HCT116 (cell line): ENCODE measurements at regions not wholly inside any gene's neighbourhood (a gene's known extent, or its start where the extent isn't known, plus 50 kb on each side); places are given as distances from the start of the nearest gene placed in this dataset.
A peak's percentile ranks its signal among the peaks of the same experiment; 100 is the strongest.

Experiments
- ATAC-seq: fragments of 200-7000 bp; cut with Tn5 transposase; 2 replicates; pipeline ENCODE4 v1.9.1; 2020; ENCODE audit warnings: mild to moderate bottlenecking, moderate library complexity
- BruUV-seq: library from RNA; stranded (reverse); fragments of 400-500 nt; replicated peaks from 2 replicates; lab custom pipeline; 2021; lab: Mats Ljungman, UMichigan
- CTCF ChIA-PET: fragments of 300-600 bp; sonication (Branson Sonifier 250); formaldehyde crosslinking; loops from one replicate; lab custom pipeline; 2021; ENCODE audit warnings: antibody characterized with exemption; lab: Charles Lee
- POLR2A ChIA-PET: fragments of 300-600, 350-600 bp; sonication (Branson Sonifier 250); formaldehyde crosslinking; loops from one replicate; lab custom pipeline; 2021; ENCODE audit warnings: antibody characterized with exemption; lab: Charles Lee
- RAD21 ChIA-PET, 2 experiments: fragments of 300-600 bp; sonication (Branson Sonifier 250); formaldehyde crosslinking; loops; one replicate each; lab custom pipeline; 2023; ENCODE audit warnings: low total read pairs in 2 of 2; ENCODE audit not compliant: uncharacterized antibody in 2 of 2, unreplicated experiment in 2 of 2, low non-redundant PET in 1 of 2; lab: Charles Lee
- DNase-seq: peaks from one replicate; pipeline ENCODE4 v3.0.0-alpha.2; 2010; ENCODE audit warnings: low read depth, low spot score
- H2AFZ ChIP-seq: fragments of 200-600 bp; shearing (Covaris generic), sonication (generic); 2 replicates; pipeline ENCODE4 v1.6.1; 2017; ENCODE audit warnings: low read depth, mixed run types, mixed read lengths, antibody characterized with exemption, low read length; ENCODE audit not compliant: poor library complexity, severe bottlenecking
- H3K27ac ChIP-seq: 2 replicates; pipeline ENCODE4 v1.5.1; 2012; ENCODE audit warnings: low read depth, low read length
- H3K27me3 ChIP-seq: fragments of 200-600 bp; sonication (generic); 2 replicates; pipeline ENCODE4 v1.6.1; 2016; ENCODE audit warnings: mixed run types, low read length, mixed read lengths; ENCODE audit not compliant: insufficient read depth
- H3K36me3 ChIP-seq, 2 experiments: fragments of 200-500 bp in 1 of 2; fragments of 200-600 bp in 1 of 2; sonication (Bioruptor generic) in 1 of 2; sonication (generic) in 1 of 2; 2 replicates each; pipeline versions ENCODE4 v1.5.1 to v1.6.1; 2014 to 2016; ENCODE audit warnings: low read length in 2 of 2, inconsistent platforms in 1 of 2, mixed read lengths in 1 of 2, mixed run types in 1 of 2; ENCODE audit not compliant: insufficient read depth in 2 of 2, control insufficient read depth in 1 of 2
- H3K4me1 ChIP-seq, 2 experiments: fragments of 200-600 bp in 1 of 2; sonication (generic) in 1 of 2; 2 replicates each; pipeline versions ENCODE4 v1.5.1 to v1.6.1; 2012 to 2017; ENCODE audit warnings: low read length in 2 of 2, inconsistent platforms in 1 of 2, mild to moderate bottlenecking in 1 of 2, mixed read lengths in 1 of 2, mixed run types in 1 of 2, moderate library complexity in 1 of 2; ENCODE audit not compliant: insufficient read depth in 2 of 2, control insufficient read depth in 1 of 2
- H3K4me2 ChIP-seq: fragments of 200-600 bp; sonication (generic); 2 replicates; pipeline ENCODE4 v1.6.1; 2017; ENCODE audit warnings: mixed run types, low read length, mixed read lengths
- H3K4me3 ChIP-seq, 2 experiments: fragments of 200-600 bp in 1 of 2; sonication (generic) in 1 of 2; replicated peaks in 1 of 2; 2 replicates each; pipeline ENCODE4 v1.5.1; 2011 to 2016; ENCODE audit warnings: low read length in 2 of 2, control low read depth in 1 of 2, low read depth in 1 of 2, mild to moderate bottlenecking in 1 of 2, mixed read lengths in 1 of 2, mixed run types in 1 of 2
- H3K79me2 ChIP-seq: fragments of 200-600 bp; sonication (generic); 2 replicates; pipeline ENCODE4 v1.6.1; 2017; ENCODE audit warnings: mild to moderate bottlenecking, mixed run types, low read length, moderate library complexity, mixed read lengths; ENCODE audit not compliant: insufficient read depth
- H3K9ac ChIP-seq: fragments of 200-600 bp; sonication (generic); 2 replicates; pipeline ENCODE4 v1.6.1; 2016; ENCODE audit warnings: low read length, mixed read lengths
- H3K9me2 ChIP-seq: fragments of 200-600 bp; sonication (generic), shearing (Covaris generic); 2 replicates; pipeline ENCODE4 v1.6.1; 2017; ENCODE audit warnings: mixed run types, mild to moderate bottlenecking, moderate library complexity; ENCODE audit not compliant: insufficient read depth
- H3K9me3 ChIP-seq, 2 experiments: fragments of 200-500 bp in 1 of 2; fragments of 200-600 bp in 1 of 2; sonication (Bioruptor generic) in 1 of 2; sonication (generic) in 1 of 2; 2 replicates each; pipeline ENCODE4 v1.6.1; 2014 to 2017; ENCODE audit warnings: low read length in 2 of 2, mixed read lengths in 2 of 2, inconsistent platforms in 1 of 2, low read depth in 1 of 2, mild to moderate bottlenecking in 1 of 2, mixed run types in 1 of 2, moderate library complexity in 1 of 2; ENCODE audit not compliant: control insufficient read depth in 1 of 2, insufficient read depth in 1 of 2
- H4K20me1 ChIP-seq: fragments of 200-600 bp; sonication (generic), shearing (Covaris generic); 2 replicates; pipeline ENCODE4 v1.6.1; 2017; ENCODE audit warnings: mixed run types, mild to moderate bottlenecking, moderate library complexity; ENCODE audit not compliant: insufficient read depth
- CBX3 ChIP-seq: IDR thresholded peaks from 2 replicates; pipeline ENCODE4 v1.6.1; 2012; ENCODE audit warnings: low read depth
- CEBPB ChIP-seq: IDR thresholded peaks from 2 replicates; pipeline ENCODE4 v1.6.1; 2012; ENCODE audit warnings: low read depth
- CTCF ChIP-seq, 3 experiments: fragments of 200-600 bp in 1 of 3; sonication (generic) in 1 of 3; IDR thresholded peaks in 2 of 3; conservative IDR thresholded peaks in 1 of 3; 2 replicates each; pipeline ENCODE4 v1.5.1; 2012 to 2017; ENCODE audit warnings: low read depth in 2 of 3, low read length in 2 of 3, antibody characterized with exemption in 1 of 3, borderline replicate concordance in 1 of 3, control low read depth in 1 of 3, mild to moderate bottlenecking in 1 of 3, mixed read lengths in 1 of 3, mixed run types in 1 of 3, moderate library complexity in 1 of 3; ENCODE audit not compliant: insufficient read depth in 1 of 3
- EGR1 ChIP-seq: IDR thresholded peaks from 2 replicates; pipeline ENCODE4 v1.6.1; 2012; ENCODE audit warnings: low read depth
- ELF1 ChIP-seq: IDR thresholded peaks from 2 replicates; pipeline ENCODE4 v1.6.1; 2012; ENCODE audit warnings: low read depth, borderline replicate concordance
- EZH2 ChIP-seq: fragments of 200-600 bp; sonication (generic); IDR thresholded peaks from 2 replicates; pipeline ENCODE4 v1.6.1; 2017; ENCODE audit warnings: antibody characterized with exemption, mixed run types
- EZH2phosphoT487 ChIP-seq: fragments of 200-600 bp; IDR thresholded peaks from 2 replicates; pipeline ENCODE4 v1.6.1; 2018; ENCODE audit warnings: antibody characterized with exemption, borderline replicate concordance
- FOSL1 ChIP-seq: IDR thresholded peaks from 2 replicates; pipeline ENCODE4 v1.6.1; 2012; ENCODE audit warnings: low read depth
- JUND ChIP-seq: IDR thresholded peaks from 2 replicates; pipeline ENCODE4 v1.6.1; 2012
- POLR2A ChIP-seq: IDR thresholded peaks from 2 replicates; pipeline ENCODE4 v1.7.0; 2011; ENCODE audit warnings: borderline replicate concordance; ENCODE audit not compliant: insufficient read depth, insufficient read length; ENCODE audit errors: extremely low read depth
- POLR2AphosphoS5 ChIP-seq: IDR thresholded peaks from 2 replicates; pipeline ENCODE4 v1.6.1; 2011; ENCODE audit warnings: mild to moderate bottlenecking, low read depth, low read length, moderate library complexity
- RAD21 ChIP-seq: IDR thresholded peaks from 2 replicates; pipeline ENCODE4 v1.6.1; 2012; ENCODE audit warnings: low read depth, mild to moderate bottlenecking
- SIN3A ChIP-seq: IDR thresholded peaks from 2 replicates; pipeline ENCODE4 v1.6.1; 2012; ENCODE audit warnings: low read depth
- SP1 ChIP-seq: IDR thresholded peaks from 2 replicates; pipeline ENCODE4 v1.6.1; 2012; ENCODE audit warnings: low read depth
- SRF ChIP-seq: IDR thresholded peaks from 2 replicates; pipeline ENCODE4 v1.6.1; 2012; ENCODE audit warnings: low read depth
- TCF7L2 ChIP-seq: IDR thresholded peaks from 2 replicates; pipeline ENCODE4 v1.7.0; 2011; ENCODE audit warnings: borderline replicate concordance, inconsistent platforms; ENCODE audit not compliant: insufficient read depth, insufficient read length; ENCODE audit errors: extremely low read depth
- YY1 ChIP-seq: IDR thresholded peaks from 2 replicates; pipeline ENCODE4 v1.6.1; 2011; ENCODE audit warnings: low read length, low read depth, moderate library complexity, mild to moderate bottlenecking; ENCODE audit not compliant: insufficient replicate concordance; ENCODE audit errors: extremely low read depth
- ZBTB33 ChIP-seq: IDR thresholded peaks from 2 replicates; pipeline ENCODE4 v1.6.1; 2011; ENCODE audit warnings: mild to moderate bottlenecking, low read length, moderate library complexity; ENCODE audit not compliant: insufficient replicate concordance; ENCODE audit errors: extremely low read depth
- ZFX ChIP-seq: fragments of 450-650 bp; IDR thresholded peaks from 2 replicates; pipeline ENCODE4 v1.6.1; 2017
- ZNF274 ChIP-seq: fragments of 200-500 bp; sonication (Bioruptor generic); IDR thresholded peaks from 2 replicates; pipeline ENCODE4 v1.6.1; 2014; ENCODE audit warnings: mild to moderate bottlenecking, low read depth, low read length, inconsistent platforms
- intact Hi-C: fragments of 100-400 bp; cut with micrococcal nuclease; formaldehyde crosslinking; loops from 2 replicates; pipeline ENCODE4 v1.10.0; 2022
- TF ChIP-seq, protein P1 (sequence below): IDR thresholded peaks from 2 replicates; pipeline ENCODE4 v1.6.1; 2012
- TF ChIP-seq, protein P2 (sequence below): IDR thresholded peaks from 2 replicates; pipeline ENCODE4 v1.6.1; 2012; ENCODE audit warnings: low read depth

DNA sequence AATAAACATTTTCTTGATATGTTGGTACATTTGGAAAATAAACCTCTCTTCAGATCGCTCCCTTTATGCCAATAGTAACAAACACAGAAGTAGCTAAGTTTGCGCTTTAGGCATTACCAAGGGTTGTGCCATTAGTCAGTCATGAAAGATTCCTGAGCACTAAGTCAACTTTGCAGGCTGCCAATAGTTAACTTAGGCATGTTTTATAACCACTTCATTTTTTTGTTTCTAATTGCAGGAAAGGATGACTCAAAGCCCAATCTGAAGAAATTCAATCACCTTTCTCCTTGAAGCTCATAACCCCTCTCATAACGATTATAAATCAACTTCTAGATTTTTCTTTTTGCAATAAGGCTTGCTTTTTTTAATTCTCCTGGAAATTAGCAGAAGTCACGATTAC lies 517.0 kb downstream of the AGTPBP1 start:
- no TSS peak for BruUV-seq
- H3K4me2 ChIP-seq = peak overlapping the region; percentile 52
- ChIA-PET RAD21 (no interaction called here), POLR2A (interaction anchor here (0.8 kb wide), 1 partner anchor 12 kb away, joined by 3 read pairs; no protein-coding TSS in a partner anchor), CTCF (interaction anchor here (1.6 kb wide), 1 partner anchor 12 kb away, joined by 4 read pairs; no protein-coding TSS in a partner anchor)
- H3K9me2 ChIP-seq = no peaks in the 10 kb centered on the region
- intact Hi-C loops = no loop called here
- no peaks in the 10 kb centered on the region for H3K36me3 ChIP-seq
- H3K9me3 ChIP-seq = no peaks in the 10 kb centered on the region
- peaks cover 4 to 25% of the 10 kb centered on the region in 2 experiments; a peak in 3 of 4 replicates for H3K4me1 ChIP-seq
- H3K79me2 ChIP-seq = no peaks in the 10 kb centered on the region
- peak overlapping the region; percentile 12 for H2AFZ ChIP-seq
- H3K9ac ChIP-seq = no peak overlapping the region
- H4K20me1 ChIP-seq = no peaks in the 10 kb centered on the region
- H3K27me3 ChIP-seq = no peaks in the 10 kb centered on the region; the same call in 1 of the 2 replicates
- DNase-seq (peak; percentile 40), ATAC-seq (peak; percentile 81)
- peak overlapping the region in 1 of 2 experiments; percentile 15; a peak in 1 of 4 replicates for H3K4me3 ChIP-seq
- H3K27ac ChIP-seq = peak overlapping the region; percentile 53; the same call in 1 of the 2 replicates
- no peak for TF ChIP-seq RAD21
- TF ChIP-seq TCF7L2 = no peak
- no peak for TF ChIP-seq EZH2phosphoT487
- TF ChIP-seq SIN3A = no peak
- no peak for TF ChIP-seq ZNF274
- TF ChIP-seq ZBTB33 = no peak
- no peak for TF ChIP-seq YY1
- no peak for TF ChIP-seq POLR2AphosphoS5
- no peak for TF ChIP-seq CTCF (IDR thresholded peaks at IDR 0.05 in 2 of 3, conservative IDR thresholded peaks at IDR 0.05 in 1 of 3; ENCODE audit: borderline replicate concordance in 1 of 3, insufficient read depth in 1 of 3, low read depth in 2 of 3, low read length in 2 of 3)
- TF ChIP-seq SP1 = peak; percentile 30; the same call in 1 of the 2 replicates
- no peak for TF ChIP-seq ZFX
- TF ChIP-seq JUND = peak; percentile 63
- no peak for TF ChIP-seq ELF1
- TF ChIP-seq SRF = no peak
- no peak for TF ChIP-seq EGR1
- TF ChIP-seq, protein P1, sequence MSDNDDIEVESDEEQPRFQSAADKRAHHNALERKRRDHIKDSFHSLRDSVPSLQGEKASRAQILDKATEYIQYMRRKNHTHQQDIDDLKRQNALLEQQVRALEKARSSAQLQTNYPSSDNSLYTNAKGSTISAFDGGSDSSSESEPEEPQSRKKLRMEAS = no peak
- TF ChIP-seq, protein P2, sequence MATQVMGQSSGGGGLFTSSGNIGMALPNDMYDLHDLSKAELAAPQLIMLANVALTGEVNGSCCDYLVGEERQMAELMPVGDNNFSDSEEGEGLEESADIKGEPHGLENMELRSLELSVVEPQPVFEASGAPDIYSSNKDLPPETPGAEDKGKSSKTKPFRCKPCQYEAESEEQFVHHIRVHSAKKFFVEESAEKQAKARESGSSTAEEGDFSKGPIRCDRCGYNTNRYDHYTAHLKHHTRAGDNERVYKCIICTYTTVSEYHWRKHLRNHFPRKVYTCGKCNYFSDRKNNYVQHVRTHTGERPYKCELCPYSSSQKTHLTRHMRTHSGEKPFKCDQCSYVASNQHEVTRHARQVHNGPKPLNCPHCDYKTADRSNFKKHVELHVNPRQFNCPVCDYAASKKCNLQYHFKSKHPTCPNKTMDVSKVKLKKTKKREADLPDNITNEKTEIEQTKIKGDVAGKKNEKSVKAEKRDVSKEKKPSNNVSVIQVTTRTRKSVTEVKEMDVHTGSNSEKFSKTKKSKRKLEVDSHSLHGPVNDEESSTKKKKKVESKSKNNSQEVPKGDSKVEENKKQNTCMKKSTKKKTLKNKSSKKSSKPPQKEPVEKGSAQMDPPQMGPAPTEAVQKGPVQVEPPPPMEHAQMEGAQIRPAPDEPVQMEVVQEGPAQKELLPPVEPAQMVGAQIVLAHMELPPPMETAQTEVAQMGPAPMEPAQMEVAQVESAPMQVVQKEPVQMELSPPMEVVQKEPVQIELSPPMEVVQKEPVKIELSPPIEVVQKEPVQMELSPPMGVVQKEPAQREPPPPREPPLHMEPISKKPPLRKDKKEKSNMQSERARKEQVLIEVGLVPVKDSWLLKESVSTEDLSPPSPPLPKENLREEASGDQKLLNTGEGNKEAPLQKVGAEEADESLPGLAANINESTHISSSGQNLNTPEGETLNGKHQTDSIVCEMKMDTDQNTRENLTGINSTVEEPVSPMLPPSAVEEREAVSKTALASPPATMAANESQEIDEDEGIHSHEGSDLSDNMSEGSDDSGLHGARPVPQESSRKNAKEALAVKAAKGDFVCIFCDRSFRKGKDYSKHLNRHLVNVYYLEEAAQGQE = no peak
- no peak for TF ChIP-seq EZH2
- no peak for TF ChIP-seq CBX3
- peak; percentile 44; the same call in 1 of the 2 replicates for TF ChIP-seq CEBPB
- no peak for TF ChIP-seq POLR2A
- peak; percentile 63 for TF ChIP-seq FOSL1
